IMR-90 (cell line): ENCODE measurements at regions not wholly inside any gene's neighbourhood (a gene's known extent, or its start where the extent isn't known, plus 50 kb on each side); places are given as distances from the start of the nearest gene placed in this dataset.

Experiments used
- ATAC-seq: fragments of 200-7000 bp; cut with Tn5 transposase; 2 replicates; pipeline ENCODE4 v1.9.1; 2020; ENCODE audit warnings: low read depth, mild to moderate bottlenecking, moderate library complexity
- BruUV-seq: library from RNA; stranded (reverse); fragments of 400-500 nt; replicated peaks from 2 replicates; lab custom pipeline; 2021; lab: Mats Ljungman, UMichigan
- CTCF ChIA-PET: fragments of 300-600 bp; formaldehyde crosslinking; extraction: SDS; loops from one replicate; lab custom pipeline; 2021; ENCODE audit warnings: antibody characterized with exemption; lab: Yijun Ruan, JAX
- POLR2A ChIA-PET: fragments of 300-600 bp; sonication (Branson Sonifier 250); formaldehyde crosslinking; loops from one replicate; lab custom pipeline; 2022; ENCODE audit warnings: antibody characterized with exemption; ENCODE audit not compliant: unreplicated experiment; lab: Charles Lee
- DNase-seq: peaks from one replicate; pipeline ENCODE4 v3.0.0; 2013
- H2AFZ ChIP-seq: replicated peaks from 2 replicates; pipeline ENCODE3; 2013; ENCODE audit warnings: low read length, mild to moderate bottlenecking; ENCODE audit not compliant: poor library complexity
- H2AK5ac ChIP-seq: 2 replicates; pipeline ENCODE4 v1.6.1; 2013; ENCODE audit warnings: low read depth, low read length, inconsistent platforms
- H2AK9ac ChIP-seq: replicated peaks from 2 replicates; pipeline ENCODE3; 2013; ENCODE audit warnings: mild to moderate bottlenecking, low read depth, low read length, moderate library complexity; ENCODE audit not compliant: poor library complexity
- H2BK120ac ChIP-seq: 2 replicates; pipeline ENCODE4 v1.6.1; 2013; ENCODE audit warnings: low read depth, low read length, inconsistent platforms
- H2BK15ac ChIP-seq: 3 replicates; pipeline ENCODE4 v1.6.1; 2013; ENCODE audit warnings: low read depth, low read length, inconsistent platforms
- H2BK20ac ChIP-seq: 2 replicates; pipeline ENCODE4 v1.6.1; 2013; ENCODE audit warnings: low read depth, mild to moderate bottlenecking, inconsistent platforms, low read length, moderate library complexity
- H2BK5ac ChIP-seq: 2 replicates; pipeline ENCODE4 v1.6.1; 2013; ENCODE audit warnings: mild to moderate bottlenecking, low read depth, low read length, inconsistent platforms; ENCODE audit not compliant: poor library complexity, severe bottlenecking
- H3K14ac ChIP-seq: replicated peaks from 2 replicates; pipeline ENCODE4 v1.6.1; 2013; ENCODE audit warnings: low read depth, low read length, inconsistent platforms
- H3K18ac ChIP-seq: 2 replicates; pipeline ENCODE4 v1.6.1; 2013; ENCODE audit warnings: low read depth, low read length, control low read depth
- H3K23ac ChIP-seq: 2 replicates; pipeline ENCODE4 v1.6.1; 2013; ENCODE audit warnings: low read depth, low read length, inconsistent platforms
- H3K27ac ChIP-seq: 2 replicates; pipeline ENCODE4 v1.5.1; 2013; ENCODE audit warnings: mild to moderate bottlenecking, control low read depth, low read length; ENCODE audit not compliant: insufficient read depth
- H3K27me3 ChIP-seq: 2 replicates; pipeline ENCODE4 v1.6.1; 2013; ENCODE audit warnings: low read length; ENCODE audit not compliant: control insufficient read depth, insufficient read depth
- H3K36me3 ChIP-seq: 2 replicates; pipeline ENCODE4 v1.6.1; 2013; ENCODE audit warnings: low read length, mixed read lengths; ENCODE audit not compliant: control insufficient read depth, insufficient read depth
- H3K4ac ChIP-seq: 2 replicates; pipeline ENCODE4 v1.6.1; 2013; ENCODE audit warnings: low read depth, low read length, inconsistent platforms
- H3K4me1 ChIP-seq: 2 replicates; pipeline ENCODE4 v1.6.1; 2013; ENCODE audit warnings: low read length, mixed read lengths; ENCODE audit not compliant: control insufficient read depth, insufficient read depth
- H3K4me2 ChIP-seq: 2 replicates; pipeline ENCODE4 v1.6.1; 2013; ENCODE audit warnings: low read depth, mild to moderate bottlenecking, control low read depth, low read length, moderate library complexity
- H3K4me3 ChIP-seq: 2 replicates; pipeline ENCODE4 v1.5.1; 2013; ENCODE audit warnings: low read depth, mild to moderate bottlenecking, control low read depth, low read length, moderate library complexity; ENCODE audit not compliant: insufficient read depth
- H3K56ac ChIP-seq: 2 replicates; pipeline ENCODE4 v1.6.1; 2013; ENCODE audit warnings: low read length, inconsistent platforms; ENCODE audit not compliant: insufficient read depth; ENCODE audit errors: extremely low read depth
- H3K79me1 ChIP-seq, 2 experiments: 2 replicates each; pipeline ENCODE4 v1.6.1; 2013; ENCODE audit warnings: low read length in 2 of 2, inconsistent platforms in 1 of 2, low read depth in 1 of 2
- H3K9ac ChIP-seq: 2 replicates; pipeline ENCODE4 v1.6.1; 2013; ENCODE audit warnings: low read depth, low read length, control low read depth
- H3K9me1 ChIP-seq: 2 replicates; pipeline ENCODE4 v1.6.1; 2013; ENCODE audit warnings: low read length, inconsistent platforms; ENCODE audit not compliant: insufficient read depth
- H3K9me3 ChIP-seq: 2 replicates; pipeline ENCODE4 v1.6.1; 2013; ENCODE audit warnings: low read length; ENCODE audit not compliant: control insufficient read depth, insufficient read depth
- H4K20me1 ChIP-seq: 2 replicates; pipeline ENCODE4 v1.6.1; 2013; ENCODE audit warnings: low read length, inconsistent platforms; ENCODE audit not compliant: insufficient read depth
- H4K5ac ChIP-seq: 2 replicates; pipeline ENCODE4 v1.6.1; 2013; ENCODE audit warnings: mild to moderate bottlenecking, low read depth, low read length, control low read depth
- H4K8ac ChIP-seq, 2 experiments: 2 replicates each; pipeline ENCODE4 v1.6.1; 2013; ENCODE audit warnings: low read depth in 2 of 2, low read length in 2 of 2, control low read depth in 1 of 2, inconsistent platforms in 1 of 2
- H4K91ac ChIP-seq: 2 replicates; pipeline ENCODE4 v1.6.1; 2013; ENCODE audit warnings: low read depth, low read length, inconsistent platforms; ENCODE audit not compliant: insufficient read depth
- BHLHE40 ChIP-seq: fragments of 150-350 bp; IDR thresholded peaks from 2 replicates; pipeline ENCODE4 v1.6.1; 2016; ENCODE audit warnings: mild to moderate bottlenecking, low read depth, low read length
- CEBPB ChIP-seq: IDR thresholded peaks from 2 replicates; pipeline ENCODE4 v1.6.1; 2012; ENCODE audit warnings: low read depth, low read length, improper control_type of control experiment
- CHD1 ChIP-seq: IDR thresholded peaks from 2 replicates; pipeline ENCODE4 v1.6.1; 2012; ENCODE audit warnings: low read depth, low read length, improper control_type of control experiment
- CTCF ChIP-seq: conservative IDR thresholded peaks from 2 replicates; pipeline ENCODE4 v1.5.1; 2012; ENCODE audit warnings: mild to moderate bottlenecking, low read depth, low read length, improper control_type of control experiment
- ELK1 ChIP-seq: fragments of 150-350 bp; IDR thresholded peaks from 2 replicates; pipeline ENCODE4 v1.6.1; 2016; ENCODE audit warnings: low read depth, mild to moderate bottlenecking, low read length, moderate library complexity, borderline replicate concordance
- FOS ChIP-seq: fragments of 150-350 bp; IDR thresholded peaks from 2 replicates; pipeline ENCODE4 v1.6.1; 2016; ENCODE audit warnings: low read depth, low read length
- MAFK ChIP-seq: IDR thresholded peaks from 2 replicates; pipeline ENCODE4 v1.6.1; 2012; ENCODE audit warnings: low read depth, low read length, improper control_type of control experiment
- MAZ ChIP-seq: IDR thresholded peaks from 2 replicates; pipeline ENCODE4 v1.6.1; 2012; ENCODE audit warnings: low read depth, mild to moderate bottlenecking, low read length, improper control_type of control experiment, moderate library complexity, borderline replicate concordance
- MXI1 ChIP-seq: IDR thresholded peaks from 2 replicates; pipeline ENCODE4 v1.6.1; 2012; ENCODE audit warnings: low read depth, mild to moderate bottlenecking, low read length, moderate library complexity, borderline replicate concordance
- NFE2L2 ChIP-seq: fragments of 150-350 bp; IDR thresholded peaks from 2 replicates; pipeline ENCODE4 v1.6.1; 2016; ENCODE audit warnings: low read depth, mild to moderate bottlenecking, low read length
- POLR2A ChIP-seq: IDR thresholded peaks from 2 replicates; pipeline ENCODE4 v1.6.1; 2012; ENCODE audit warnings: mild to moderate bottlenecking, low read depth, low read length
- RAD21 ChIP-seq: IDR thresholded peaks from 2 replicates; pipeline ENCODE4 v1.6.1; 2012; ENCODE audit warnings: low read length, improper control_type of control experiment
- RCOR1 ChIP-seq: IDR thresholded peaks from 2 replicates; pipeline ENCODE4 v1.6.1; 2012; ENCODE audit warnings: mild to moderate bottlenecking, low read length, improper control_type of control experiment; ENCODE audit not compliant: insufficient replicate concordance
- SMC3 ChIP-seq: fragments of 150-350 bp; IDR thresholded peaks from 2 replicates; pipeline ENCODE4 v1.6.1; 2016; ENCODE audit warnings: low read depth, mild to moderate bottlenecking, antibody characterized with exemption, low read length, moderate library complexity
- USF2 ChIP-seq: fragments of 150-350 bp; IDR thresholded peaks from 2 replicates; pipeline ENCODE4 v1.6.1; 2017; ENCODE audit warnings: mild to moderate bottlenecking, antibody characterized with exemption, low read length, low read depth
- WGBS, 2 experiments: methylation state at CpG; one replicate each; pipeline versions ENCODE4 v1.1.5 to v1.1.7; 2013; ENCODE audit warnings: missing lambda C conversion rate in 2 of 2; ENCODE audit not compliant: insufficient read length in 1 of 2; ENCODE audit errors: extremely low coverage in 2 of 2; 5-methylcytosine and 5-hydroxymethylcytosine counted together
- dilution Hi-C: fragments of 300-500 bp; cut with HindIII; formaldehyde crosslinking; loops from one replicate; pipeline ENCODE4 v1.14.3; 2018; ENCODE audit warnings: low sequenced_read_pairs; ENCODE audit not compliant: unreplicated experiment
- in situ Hi-C: fragments of 300-500 bp; cut with MboI; formaldehyde crosslinking; loops from 3 replicates; pipeline ENCODE4 v1.14.3; 2019; ENCODE audit warnings: low sequenced_read_pairs, inconsistent platforms, mixed read lengths
- intact Hi-C: fragments of 100-400 bp; cut with micrococcal nuclease; formaldehyde crosslinking; loops from 2 replicates; pipeline ENCODE4 v1.10.0; 2022

GRCh38 chr2:217162533-217162932 lies 302.7 kb upstream of the TNP1 start:
- no peaks in the 10 kb centered on the region for H3K9me3 ChIP-seq
- H3K27me3 ChIP-seq: no peaks in the 10 kb centered on the region
- CTCF ChIA-PET: interaction anchor here (0.6 to 1.0 kb wide), 6 partner anchors 11 to 464 kb away, joined by 3 to 9 read pairs (median 3); no protein-coding TSS in a partner anchor
- peaks cover 12% of the 10 kb centered on the region for H3K4me1 ChIP-seq
- H3K23ac ChIP-seq: peak overlapping the region; percentile 83
- in situ Hi-C loops: loop anchor here (10.0 to 25.0 kb wide), 3 partner anchors 352 to 550 kb away; partner anchors contain the start of gene IGFBP5
- peak overlapping the region; percentile 75 for H3K14ac ChIP-seq
- dilution Hi-C loops: loop anchor here (25.0 kb wide), 1 partner anchor 475 kb away; the partner anchor contains the start of gene IGFBP5
- H4K91ac ChIP-seq: peak overlapping the region; percentile 90
- H3K9ac ChIP-seq: peak overlapping the region; percentile 28
- no peaks in the 10 kb centered on the region for H3K9me1 ChIP-seq
- intact Hi-C loops: loop anchor here (5.0 to 10.0 kb wide), 3 partner anchors 55 to 278 kb away; no protein-coding TSS in a partner anchor
- peak; percentile 99 for DNase-seq
- H2AK9ac ChIP-seq: no peak overlapping the region
- H2AK5ac ChIP-seq: peak overlapping the region; percentile 76
- ATAC-seq: peak; percentile 87
- peak overlapping the region; percentile 74 to 81 for H4K8ac ChIP-seq
- H3K56ac ChIP-seq: peak overlapping the region; percentile 61
- H2AFZ ChIP-seq: peak overlapping the region; percentile 85
- H2BK120ac ChIP-seq: peak overlapping the region; percentile 93
- H3K27ac ChIP-seq: peak overlapping the region; percentile 77
- no CpG with 5 or more reads among the region's 9 CpGs for WGBS, 2 experiments
- H3K4ac ChIP-seq: peak overlapping the region; percentile 90
- no peak overlapping the region for H3K4me3 ChIP-seq
- H2BK5ac ChIP-seq: peak overlapping the region; percentile 83
- POLR2A ChIA-PET: interaction anchor here (0.8 to 2.9 kb wide), 3 partner anchors 57 to 470 kb away, joined by 3 to 10 read pairs (median 6); partner anchors contain the start of gene IGFBP5
- H3K4me2 ChIP-seq: peak overlapping the region; percentile 45; the same call in 1 of the 2 replicates
- H3K18ac ChIP-seq: peak overlapping the region; percentile 76
- peak overlapping the region; percentile 43 for H4K5ac ChIP-seq
- BruUV-seq: no TSS peak
- no peaks in the 10 kb centered on the region for H4K20me1 ChIP-seq
- peak overlapping the region; percentile 96 for H2BK20ac ChIP-seq
- no peaks in the 10 kb centered on the region for H3K36me3 ChIP-seq
- H3K79me1 ChIP-seq: no peaks in the 10 kb centered on the region
- H2BK15ac ChIP-seq: peak overlapping the region; percentile 99
- TF ChIP-seq MAFK: peak; percentile 34; the same call in 1 of the 2 replicates
- TF ChIP-seq SMC3: no peak; the same call in 1 of the 2 replicates
- TF ChIP-seq POLR2A: 0 out of 2 replicates have a peak, but pooled peaks have one; percentile 50
- peak; percentile 40 for TF ChIP-seq RAD21
- no peak for TF ChIP-seq CTCF
- 0 out of 2 replicates have a peak, but pooled peaks have one; percentile 31 for TF ChIP-seq MXI1
- TF ChIP-seq CHD1: no peak
- TF ChIP-seq ELK1: no peak
- TF ChIP-seq USF2: no peak
- TF ChIP-seq NFE2L2: no peak
- peak; percentile 83 for TF ChIP-seq RCOR1
- TF ChIP-seq CEBPB: no peak
- peak; percentile 79 for TF ChIP-seq MAZ
- TF ChIP-seq BHLHE40: peak; percentile 68
- peak; percentile 68 for TF ChIP-seq FOS
